ENCODE measurements at regions not wholly inside any gene's neighbourhood (a gene's known extent, or its start where the extent isn't known, plus 50 kb on each side); places are given as distances from the start of the nearest gene placed in this dataset.
"Not testable (repeated sequence)": the region's sequence is repeated elsewhere in the genome, so short reads cannot be mapped to it uniquely, and the experiment has no call there.

DNA sequence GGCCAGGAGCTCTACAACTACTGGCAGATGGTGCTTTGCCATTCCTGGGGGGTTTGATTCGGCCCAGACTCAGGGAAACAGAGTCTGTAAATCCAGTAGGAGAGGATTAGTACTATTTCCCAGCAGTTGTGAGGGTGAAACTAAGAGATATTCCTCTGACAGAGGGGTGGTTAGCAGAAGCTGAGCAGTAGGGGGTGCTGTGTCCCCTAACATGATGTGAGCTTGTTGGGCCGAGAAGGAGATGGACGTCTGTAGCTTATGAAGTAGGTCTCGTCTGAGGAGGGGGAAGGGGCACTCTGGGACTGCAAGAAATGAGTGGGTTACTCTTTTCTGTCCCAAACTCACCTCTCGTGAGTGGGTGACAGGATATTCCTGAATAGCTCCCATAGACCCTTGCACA lies 179.2 kb upstream of the MBL2 start:
- TF ChIP-seq EP300 (IDR thresholded peaks at IDR 0.05) (no peak), POLR2A (IDR thresholded peaks at IDR 0.05) (no peak)
- TF ChIP-seq, protein P1, sequence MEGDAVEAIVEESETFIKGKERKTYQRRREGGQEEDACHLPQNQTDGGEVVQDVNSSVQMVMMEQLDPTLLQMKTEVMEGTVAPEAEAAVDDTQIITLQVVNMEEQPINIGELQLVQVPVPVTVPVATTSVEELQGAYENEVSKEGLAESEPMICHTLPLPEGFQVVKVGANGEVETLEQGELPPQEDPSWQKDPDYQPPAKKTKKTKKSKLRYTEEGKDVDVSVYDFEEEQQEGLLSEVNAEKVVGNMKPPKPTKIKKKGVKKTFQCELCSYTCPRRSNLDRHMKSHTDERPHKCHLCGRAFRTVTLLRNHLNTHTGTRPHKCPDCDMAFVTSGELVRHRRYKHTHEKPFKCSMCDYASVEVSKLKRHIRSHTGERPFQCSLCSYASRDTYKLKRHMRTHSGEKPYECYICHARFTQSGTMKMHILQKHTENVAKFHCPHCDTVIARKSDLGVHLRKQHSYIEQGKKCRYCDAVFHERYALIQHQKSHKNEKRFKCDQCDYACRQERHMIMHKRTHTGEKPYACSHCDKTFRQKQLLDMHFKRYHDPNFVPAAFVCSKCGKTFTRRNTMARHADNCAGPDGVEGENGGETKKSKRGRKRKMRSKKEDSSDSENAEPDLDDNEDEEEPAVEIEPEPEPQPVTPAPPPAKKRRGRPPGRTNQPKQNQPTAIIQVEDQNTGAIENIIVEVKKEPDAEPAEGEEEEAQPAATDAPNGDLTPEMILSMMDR (IDR thresholded peaks at IDR 0.05): no peak
- H3K9me3 ChIP-seq: no peaks in the 10 kb centered on the region
- intact Hi-C loops (cut with DNase I): no loop called here
- H3K36me3 ChIP-seq: no peaks in the 10 kb centered on the region
- DNase-seq: peak in 2 of 5 donors; percentile 40 to 42
- no peaks in the 10 kb centered on the region for H3K27me3 ChIP-seq
- H3K4me3 ChIP-seq: no peak overlapping the region
- H3K27ac ChIP-seq: no peak overlapping the region
- H3K4me1 ChIP-seq (ENCODE audit: insufficient read depth): no peaks in the 10 kb centered on the region
- WGBS, 3 donors: 44 to 63% (median 50%) methylated on average over 5 of the region's 5 CpGs

DNA sequence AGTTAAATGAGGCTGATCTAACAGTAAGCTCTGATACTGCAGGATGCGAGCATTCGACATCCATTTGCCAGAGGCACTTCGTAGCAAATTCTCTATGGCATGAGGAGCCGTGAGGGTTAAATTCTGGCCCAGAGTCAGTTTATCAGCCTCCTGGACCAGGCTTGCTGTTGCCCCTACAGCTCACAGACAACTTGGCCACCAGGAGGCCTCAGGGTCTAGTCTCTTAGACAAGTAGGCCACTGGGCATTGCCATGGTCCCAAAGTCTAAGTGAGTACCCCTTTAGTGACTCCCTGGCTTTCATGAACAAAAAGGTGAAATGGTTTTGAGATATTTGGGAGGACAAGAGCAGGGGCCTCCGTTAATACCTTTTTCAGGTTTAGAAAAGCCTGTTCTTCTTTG lies 178.0 kb upstream of the MBL2 start:
- Histone ChIP-seq H3K27me3 (no peaks in the 10 kb centered on the region), H3K27ac (no peak overlapping the region), H3K36me3 (no peaks in the 10 kb centered on the region), H3K4me3 (no peak overlapping the region), H3K9me3 (no peaks in the 10 kb centered on the region), H3K4me1 (ENCODE audit: insufficient read depth) (no peaks in the 10 kb centered on the region)
- WGBS, 3 donors: 93 to 95% (median 95%) methylated on average over 5 of the region's 5 CpGs
- intact Hi-C loops (cut with DNase I): no loop called here
- no peak for DNase-seq
- TF ChIP-seq EP300 (IDR thresholded peaks at IDR 0.05): no peak
- no peak for TF ChIP-seq POLR2A (IDR thresholded peaks at IDR 0.05)
- TF ChIP-seq, protein P1 (IDR thresholded peaks at IDR 0.05): no peak

DNA sequence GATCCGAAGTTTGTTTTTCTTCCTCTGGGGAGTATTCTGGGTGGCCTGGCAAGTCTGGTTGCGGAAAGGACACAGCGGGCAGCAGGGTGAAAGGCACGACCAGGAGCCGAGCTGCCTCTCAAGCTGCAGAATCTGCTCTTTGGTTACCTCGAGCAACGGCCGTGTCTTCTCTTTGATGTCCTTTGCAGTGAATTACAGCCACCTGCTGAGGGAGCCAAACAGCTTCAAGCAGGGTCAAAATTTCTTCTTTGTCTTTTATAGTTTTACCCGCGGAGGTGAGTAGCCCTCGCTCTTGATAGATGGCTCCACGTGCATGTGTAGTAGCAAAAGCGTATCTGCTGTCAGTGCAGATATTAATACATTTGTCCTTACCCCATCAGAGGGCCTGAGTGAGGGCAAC lies 177.3 kb upstream of the MBL2 start:
- H3K4me1 ChIP-seq (ENCODE audit: insufficient read depth): no peaks in the 10 kb centered on the region
- H3K4me3 ChIP-seq: no peak overlapping the region
- intact Hi-C loops (cut with DNase I): no loop called here
- 78 to 82% (median 80%) methylated on average over 13 of the region's 13 CpGs for WGBS, 3 donors
- no peak for DNase-seq
- TF ChIP-seq EP300 (IDR thresholded peaks at IDR 0.05) (no peak), POLR2A (IDR thresholded peaks at IDR 0.05) (no peak)
- TF ChIP-seq, protein P1 (IDR thresholded peaks at IDR 0.05): no peak
- no peaks in the 10 kb centered on the region for H3K27me3 ChIP-seq
- no peaks in the 10 kb centered on the region for H3K36me3 ChIP-seq
- no peaks in the 10 kb centered on the region for H3K9me3 ChIP-seq
- H3K27ac ChIP-seq: no peak overlapping the region

DNA sequence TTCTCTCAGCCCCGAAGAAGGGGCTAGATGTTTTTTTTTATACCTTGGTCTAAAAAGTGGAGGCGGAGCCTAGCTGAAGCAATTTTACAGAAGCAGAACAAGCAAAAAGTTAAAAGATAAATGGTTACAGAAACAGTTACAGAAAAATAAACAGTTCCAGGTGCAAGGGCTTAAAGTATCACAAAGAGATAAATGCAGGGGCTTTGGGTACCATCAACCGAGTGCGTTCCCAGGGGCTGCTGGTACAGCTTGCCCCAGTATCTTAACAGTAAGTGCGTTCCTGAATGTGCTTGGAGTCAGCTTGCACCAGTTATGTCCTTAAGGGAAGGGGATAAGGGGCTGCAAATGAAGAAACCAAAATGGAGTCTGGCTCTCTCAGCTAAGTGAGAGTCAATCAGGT lies 173.9 kb upstream of the MBL2 start:
- TF ChIP-seq POLR2A (IDR thresholded peaks at IDR 0.05): no peak
- TF ChIP-seq, protein P1 (IDR thresholded peaks at IDR 0.05): no peak
- no peak for TF ChIP-seq EP300 (IDR thresholded peaks at IDR 0.05)
- no peaks in the 10 kb centered on the region for H3K27me3 ChIP-seq
- no peak overlapping the region for H3K27ac ChIP-seq
- H3K36me3 ChIP-seq: no peaks in the 10 kb centered on the region
- no peak overlapping the region for H3K4me3 ChIP-seq
- 42 to 62% (median 43%) methylated on average over 5 of the region's 5 CpGs for WGBS, 3 donors
- no peaks in the 10 kb centered on the region for H3K4me1 ChIP-seq (ENCODE audit: insufficient read depth)
- intact Hi-C loops (cut with DNase I): no loop called here
- no peak for DNase-seq
- no peaks in the 10 kb centered on the region for H3K9me3 ChIP-seq

DNA sequence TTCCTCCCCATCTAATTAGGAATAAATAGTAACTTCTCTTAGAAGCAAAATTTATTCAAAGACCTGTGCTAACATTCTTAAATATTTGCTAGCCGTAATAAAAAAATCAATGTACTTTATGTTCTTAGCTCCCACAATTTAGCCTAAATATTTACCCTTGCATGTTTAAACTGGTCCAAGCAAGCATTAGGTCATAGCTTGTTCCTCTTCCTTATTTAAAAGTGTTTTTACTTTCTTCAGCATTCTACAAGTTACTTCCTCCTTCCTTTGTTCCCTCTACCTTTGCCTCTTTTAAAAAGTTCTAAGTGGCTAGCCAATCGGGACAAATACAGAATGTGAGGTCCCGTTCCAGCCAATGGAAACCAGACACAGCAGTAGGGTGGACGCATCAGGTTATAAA lies 172.9 kb upstream of the MBL2 start:
- H3K27me3 ChIP-seq: not testable (repeated sequence)

More for the DNA sequence above, 172.9 kb upstream of the MBL2 start:
- H3K27ac ChIP-seq; intact Hi-C loops (cut with DNase I); H3K36me3 ChIP-seq; H3K4me3 ChIP-seq; H3K4me1 ChIP-seq (ENCODE audit: insufficient read depth); DNase-seq; H3K9me3 ChIP-seq: not testable (repeated sequence)
- 81 to 84% (median 84%) methylated on average over 4 of the region's 4 CpGs for WGBS, 3 donors
